AG04449 (cell line): ENCODE measurements at regions not wholly inside any gene's neighbourhood (a gene's known extent, or its start where the extent isn't known, plus 50 kb on each side); places are given as distances from the start of the nearest gene placed in this dataset.

Experiments
- CTCF ChIA-PET: fragments of 350-600 bp; formaldehyde crosslinking; extraction: SDS; loops from one replicate; lab custom pipeline; 2021; ENCODE audit warnings: antibody characterized with exemption; lab: Yijun Ruan, JAX
- POLR2A ChIA-PET: fragments of 400-600, 350-600 bp; formaldehyde crosslinking; extraction: SDS; loops from one replicate; lab custom pipeline; 2020; ENCODE audit warnings: antibody characterized with exemption, inconsistent platforms; lab: Yijun Ruan, JAX
- DNase-seq: peaks from one replicate; pipeline ENCODE4 v3.0.0-alpha.2; 2010; ENCODE audit warnings: low read depth, low spot score
- H3K4me3 ChIP-seq: 2 replicates; pipeline ENCODE4 v1.5.1; 2011; ENCODE audit warnings: low read depth, mild to moderate bottlenecking, control low read depth, low read length
- CTCF ChIP-seq: IDR thresholded peaks from one replicate; pipeline ENCODE4 v1.5.1; 2011; ENCODE audit warnings: mild to moderate bottlenecking, moderate library complexity, low read length, control low read depth, inconsistent platforms; ENCODE audit not compliant: insufficient read depth; ENCODE audit errors: missing control alignments

GRCh38 chr3:95352471-95352870, 1289.6 kb downstream of the NSUN3 start:
- no peak overlapping the region for H3K4me3 ChIP-seq
- ChIA-PET CTCF (no interaction called here), POLR2A (no interaction called here)
- no peak for DNase-seq
- no peak for TF ChIP-seq CTCF

- CTCF ChIA-PET = no interaction called here
- POLR2A ChIA-PET = no interaction called here
- no peak for TF ChIP-seq CTCF
- no peak for DNase-seq
- H3K4me3 ChIP-seq = no peak overlapping the region
These were observed 1291.6 kb downstream of the NSUN3 start for GRCh38 chr3:95354489-95354888.

GRCh38 chr3:95356764-95357501, 1294.1 kb downstream of the NSUN3 start:
- ChIA-PET CTCF (no interaction called here), POLR2A (no interaction called here)
- no peak for DNase-seq
- no peak for TF ChIP-seq CTCF
- no peak overlapping the region for H3K4me3 ChIP-seq

- no peak for TF ChIP-seq CTCF
- no peak for DNase-seq
- CTCF ChIA-PET = no interaction called here
- no peak overlapping the region for H3K4me3 ChIP-seq
- POLR2A ChIA-PET = no interaction called here
These were observed 1324.6 kb downstream of the NSUN3 start for GRCh38 chr3:95387242-95388021.

GRCh38 chr3:95389725-95390313, 1327.0 kb downstream of the NSUN3 start:
- ChIA-PET CTCF (no interaction called here), POLR2A (no interaction called here)
- DNase-seq = no peak
- no peak for TF ChIP-seq CTCF
- no peak overlapping the region for H3K4me3 ChIP-seq

- POLR2A ChIA-PET = no interaction called here
- DNase-seq = no peak
- TF ChIP-seq CTCF = no peak
- H3K4me3 ChIP-seq = no peak overlapping the region
- CTCF ChIA-PET = no interaction called here
These were observed 1331.4 kb downstream of the NSUN3 start for GRCh38 chr3:95394286-95394685.
